GM12878 (cell line): ENCODE measurements at regions not wholly inside any gene's neighbourhood (a gene's known extent, or its start where the extent isn't known, plus 50 kb on each side); places are given as distances from the start of the nearest gene placed in this dataset.

Experiments
- ATAC-seq: fragments of 200-7000 bp; cut with Tn5 transposase; 3 replicates; pipeline ENCODE4 v1.9.1; 2020; ENCODE audit warnings: mild to moderate bottlenecking, moderate library complexity
- BruUV-seq: library from RNA; stranded (reverse); fragments of 400-500 nt; replicated peaks from 2 replicates; lab custom pipeline; 2021; lab: Mats Ljungman, UMichigan
- CTCF ChIA-PET: fragments of 300-600 bp; sonication (Branson Sonifier 250); formaldehyde crosslinking; extraction: SDS; loops from one replicate; lab custom pipeline; 2021; ENCODE audit warnings: inconsistent platforms; lab: Yijun Ruan, JAX
- POLR2A ChIA-PET: fragments of 350-600 bp; formaldehyde crosslinking; extraction: SDS; loops from one replicate; lab custom pipeline; 2021; ENCODE audit warnings: inconsistent platforms; lab: Charles Lee
- RAD21 ChIA-PET: fragments of 300-600 bp; sonication (Branson Sonifier 250); formaldehyde crosslinking; loops from one replicate; lab custom pipeline; 2023; ENCODE audit warnings: antibody characterized with exemption; ENCODE audit not compliant: unreplicated experiment; lab: Charles Lee
- SMC1A ChIA-PET: fragments of 300-600 bp; sonication (Branson Sonifier 250); formaldehyde crosslinking; loops from one replicate; lab custom pipeline; 2023; ENCODE audit not compliant: unreplicated experiment, uncharacterized antibody; lab: Charles Lee
- DNase-seq: peaks from one replicate; pipeline ENCODE4 v3.0.0-alpha.2; 2011; ENCODE audit warnings: low read depth, low spot score
- FAIRE-seq: peaks from 3 replicates; lab custom pipeline; 2011; peaks lifted over from hg19 to GRCh38; lab: Jason Lieb, UNC
- H2AFZ ChIP-seq: 2 replicates; pipeline ENCODE4 v1.6.0; 2011; ENCODE audit warnings: low read depth, low read length, control low read depth; ENCODE audit not compliant: control insufficient read depth
- H3K27ac ChIP-seq: 2 replicates; pipeline ENCODE4 v1.5.1; 2011; ENCODE audit warnings: control low read depth; ENCODE audit not compliant: control insufficient read depth, insufficient read depth
- H3K27me3 ChIP-seq, 2 experiments: replicated peaks in 1 of 2; 2 replicates each; pipeline versions ENCODE4 v1.6.0 to v1.6.1; 2011; ENCODE audit warnings: low read length in 1 of 2; ENCODE audit not compliant: control insufficient read depth in 2 of 2, insufficient read depth in 2 of 2
- H3K36me3 ChIP-seq, 2 experiments: 2 replicates each; pipeline ENCODE4 v1.5.1; 2011; ENCODE audit warnings: low read length in 1 of 2; ENCODE audit not compliant: control insufficient read depth in 2 of 2, insufficient read depth in 2 of 2
- H3K4me1 ChIP-seq: 2 replicates; pipeline ENCODE4 v1.6.1; 2011; ENCODE audit warnings: mild to moderate bottlenecking, low read length, moderate library complexity, mixed read lengths; ENCODE audit not compliant: control insufficient read depth, insufficient read depth
- H3K4me2 ChIP-seq: 2 replicates; pipeline ENCODE4 v1.6.0; 2011; ENCODE audit warnings: control low read depth; ENCODE audit not compliant: control insufficient read depth, insufficient read depth
- H3K4me3 ChIP-seq: fragments of 200-600 bp; sonication (generic); 2 replicates; pipeline ENCODE4 v1.5.1; 2016
- H3K79me2 ChIP-seq: 2 replicates; pipeline ENCODE4 v1.6.0; 2011; ENCODE audit warnings: low read length; ENCODE audit not compliant: control insufficient read depth, insufficient read depth
- H3K9ac ChIP-seq: 2 replicates; pipeline ENCODE4 v1.8.0; 2011; ENCODE audit warnings: low read length, control low read depth, mixed read lengths; ENCODE audit not compliant: control insufficient read depth, insufficient read depth
- H3K9me3 ChIP-seq: replicated peaks from 3 replicates; pipeline ENCODE4 v1.5.1; 2011; ENCODE audit warnings: mild to moderate bottlenecking, low read length; ENCODE audit not compliant: control insufficient read depth, insufficient read depth
- H4K20me1 ChIP-seq: 2 replicates; pipeline ENCODE4 v1.6.0; 2011; ENCODE audit not compliant: control insufficient read depth, insufficient read depth
- CBX5 ChIP-seq: sonication (generic); IDR thresholded peaks from 2 replicates; pipeline ENCODE4 v1.6.1; 2016; ENCODE audit warnings: low read depth, moderate library complexity, mild to moderate bottlenecking, inconsistent platforms
- FOXM1 ChIP-seq: IDR thresholded peaks from 2 replicates; pipeline ENCODE4 v1.6.1; 2012; ENCODE audit warnings: low read depth, mild to moderate bottlenecking, inconsistent platforms, low read length, moderate library complexity
- HDAC2 ChIP-seq: fragments of 200-600 bp; sonication (generic); IDR thresholded peaks from 2 replicates; pipeline ENCODE4 v1.6.1; 2017
- NBN ChIP-seq: fragments of 450-650 bp; IDR thresholded peaks from 2 replicates; pipeline ENCODE4 v1.6.1; 2016
- NR2C2 ChIP-seq: IDR thresholded peaks from 2 replicates; pipeline ENCODE4 v1.6.1; 2011; ENCODE audit warnings: borderline replicate concordance, low read depth; ENCODE audit not compliant: control insufficient read depth, insufficient read length
- POLR2A ChIP-seq: IDR thresholded peaks from 2 replicates; pipeline ENCODE4 v1.6.1; 2011; ENCODE audit warnings: low read depth, mild to moderate bottlenecking, low read length
- RCOR1 ChIP-seq: conservative IDR thresholded peaks from 2 replicates; pipeline ENCODE4 v1.6.1; 2012; ENCODE audit warnings: low read depth, low read length, improper control_type of control experiment
- ZBTB33 ChIP-seq: fragments of 450-650 bp; IDR thresholded peaks from 2 replicates; pipeline ENCODE4 v1.6.1; 2017; ENCODE audit warnings: mild to moderate bottlenecking
- WGBS: methylation state at CpG from one replicate; pipeline ENCODE4 v1.1.6; 2016; ENCODE audit warnings: low lambda C conversion rate; ENCODE audit not compliant: insufficient replicate concordance, insufficient coverage; ENCODE audit errors: missing lambda C conversion rate; 5-methylcytosine and 5-hydroxymethylcytosine counted together
- in situ Hi-C: fragments of 300-500 bp; cut with MboI; formaldehyde crosslinking; loops from 9 replicates; pipeline ENCODE4 v1.14.3; 2018; ENCODE audit warnings: mixed read lengths
- intact Hi-C: fragments of 100-400 bp; cut with micrococcal nuclease; formaldehyde crosslinking; loops from one replicate; pipeline ENCODE4 v1.14.2; 2022; ENCODE audit not compliant: unreplicated experiment
- TF ChIP-seq, protein P1 (sequence below): IDR thresholded peaks from 2 replicates; pipeline ENCODE4 v1.6.1; 2012; ENCODE audit warnings: low read depth, low read length, improper control_type of control experiment

- H3K36me3 ChIP-seq = no peaks in the 10 kb centered on the region
- intact Hi-C loops (no loop called here), in situ Hi-C loops (no loop called here)
- H2AFZ ChIP-seq = no peak overlapping the region
- H3K27ac ChIP-seq = no peak overlapping the region
- H3K79me2 ChIP-seq = no peaks in the 10 kb centered on the region
- ATAC-seq (no peak), FAIRE-seq (no peak), DNase-seq (no peak)
- H3K4me2 ChIP-seq = no peak overlapping the region
- no peak for TF ChIP-seq NR2C2
- TF ChIP-seq, protein P1, sequence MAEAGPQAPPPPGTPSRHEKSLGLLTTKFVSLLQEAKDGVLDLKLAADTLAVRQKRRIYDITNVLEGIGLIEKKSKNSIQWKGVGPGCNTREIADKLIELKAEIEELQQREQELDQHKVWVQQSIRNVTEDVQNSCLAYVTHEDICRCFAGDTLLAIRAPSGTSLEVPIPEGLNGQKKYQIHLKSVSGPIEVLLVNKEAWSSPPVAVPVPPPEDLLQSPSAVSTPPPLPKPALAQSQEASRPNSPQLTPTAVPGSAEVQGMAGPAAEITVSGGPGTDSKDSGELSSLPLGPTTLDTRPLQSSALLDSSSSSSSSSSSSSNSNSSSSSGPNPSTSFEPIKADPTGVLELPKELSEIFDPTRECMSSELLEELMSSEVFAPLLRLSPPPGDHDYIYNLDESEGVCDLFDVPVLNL = no peak
- TF ChIP-seq NBN = no peak
- TF ChIP-seq CBX5 = no peak
- no peak for TF ChIP-seq POLR2A
- no peak for TF ChIP-seq HDAC2
- TF ChIP-seq RCOR1 = no peak
- no peaks in the 10 kb centered on the region for H3K27me3 ChIP-seq
- H3K9ac ChIP-seq = no peak overlapping the region
- no TSS peak for BruUV-seq
- ChIA-PET POLR2A (no interaction called here), RAD21 (no interaction called here), SMC1A (no interaction called here), CTCF (no interaction called here)
- no peaks in the 10 kb centered on the region; the same call in 2 of the 3 replicates for H3K9me3 ChIP-seq
- 53% methylated on average over 5 of the region's 5 CpGs for WGBS
- no peaks in the 10 kb centered on the region for H4K20me1 ChIP-seq
- H3K4me3 ChIP-seq = no peak overlapping the region
- no peaks in the 10 kb centered on the region for H3K4me1 ChIP-seq
These were observed 79.7 kb upstream of the DIO3 start for GRCh38 chr14:101481557-101481956.

- intact Hi-C loops (no loop called here), in situ Hi-C loops (no loop called here)
- H3K27ac ChIP-seq = no peak overlapping the region
- BruUV-seq = no TSS peak
- no peaks in the 10 kb centered on the region for H3K4me1 ChIP-seq
- ChIA-PET POLR2A (no interaction called here), RAD21 (no interaction called here), SMC1A (no interaction called here), CTCF (no interaction called here)
- H3K36me3 ChIP-seq = no peaks in the 10 kb centered on the region
- FAIRE-seq = no peak
- no peak for ATAC-seq
- no peak overlapping the region for H2AFZ ChIP-seq
- H3K9ac ChIP-seq = no peak overlapping the region
- no peaks in the 10 kb centered on the region for H4K20me1 ChIP-seq
- H3K79me2 ChIP-seq = no peaks in the 10 kb centered on the region
- H3K4me2 ChIP-seq = no peak overlapping the region
- H3K27me3 ChIP-seq = no peaks in the 10 kb centered on the region
- DNase-seq = no peak
- H3K9me3 ChIP-seq = no peaks in the 10 kb centered on the region; the same call in 2 of the 3 replicates
- TF ChIP-seq FOXM1 = no peak
- TF ChIP-seq ZBTB33 = no peak
- no peak overlapping the region for H3K4me3 ChIP-seq
- WGBS = 45% methylated on average over 4 of the region's 4 CpGs
These were observed 79.2 kb upstream of the DIO3 start for GRCh38 chr14:101482066-101482465.
